ENCODE measurements at regions not wholly inside any gene's neighbourhood (a gene's known extent, or its start where the extent isn't known, plus 50 kb on each side); places are given as distances from the start of the nearest gene placed in this dataset.
"Not testable (repeated sequence)": the region's sequence is repeated elsewhere in the genome, so short reads cannot be mapped to it uniquely, and the experiment has no call there.

GRCh38 chr12:9448648-9449047 is 159.1 kb downstream of the KLRB1 start:
- not testable (repeated sequence) for DNase-seq

GRCh38 chr12:9447791-9448614 is 159.7 kb downstream of the KLRB1 start:
- peak; percentile 97 for DNase-seq

GRCh38 chr12:9446883-9447761 is 160.6 kb downstream of the KLRB1 start:
- DNase-seq = peak; percentile 68

GRCh38 chr12:9440428-9440827 is 167.3 kb downstream of the KLRB1 start:
- not testable (repeated sequence) for DNase-seq

GRCh38 chr12:9435682-9436081 is 172.0 kb downstream of the KLRB1 start:
- DNase-seq = not testable (repeated sequence)

GRCh38 chr12:9430385-9430784 is 177.3 kb downstream of the KLRB1 start:
- DNase-seq = not testable (repeated sequence)

- DNase-seq = not testable (repeated sequence)
These were observed 178.9 kb downstream of the KLRB1 start for GRCh38 chr12:9428856-9429255.

GRCh38 chr12:9425429-9425828 is 182.3 kb downstream of the KLRB1 start:
- DNase-seq = not testable (repeated sequence)

- DNase-seq = not testable (repeated sequence)
These were observed 183.5 kb downstream of the KLRB1 start for GRCh38 chr12:9424175-9424740.

GRCh38 chr12:9422689-9423088 is 185.0 kb downstream of the KLRB1 start:
- DNase-seq = not testable (repeated sequence)

- not testable (repeated sequence) for DNase-seq
These were observed 186.1 kb downstream of the KLRB1 start for GRCh38 chr12:9421520-9422086.

- DNase-seq = not testable (repeated sequence)
These were observed 186.7 kb downstream of the KLRB1 start for GRCh38 chr12:9420817-9421519.

- not testable (repeated sequence) for DNase-seq
These were observed 189.1 kb downstream of the KLRB1 start for GRCh38 chr12:9418669-9419041.

- DNase-seq = not testable (repeated sequence)
These were observed 189.6 kb downstream of the KLRB1 start for GRCh38 chr12:9417947-9418668.

- DNase-seq = not testable (repeated sequence)
These were observed 190.4 kb downstream of the KLRB1 start for GRCh38 chr12:9417341-9417740.

GRCh38 chr12:9416346-9416745 is 191.4 kb downstream of the KLRB1 start:
- DNase-seq = not testable (repeated sequence)

GRCh38 chr12:9415898-9416297 is 191.8 kb downstream of the KLRB1 start:
- not testable (repeated sequence) for DNase-seq

- DNase-seq = not testable (repeated sequence)
These were observed 193.9 kb downstream of the KLRB1 start for GRCh38 chr12:9413862-9414261.

- DNase-seq = not testable (repeated sequence)
These were observed 195.3 kb downstream of the KLRB1 start for GRCh38 chr12:9412459-9412858.

GRCh38 chr12:9411616-9412268 is 196.0 kb downstream of the KLRB1 start:
- DNase-seq = not testable (repeated sequence)

- DNase-seq = not testable (repeated sequence)
These were observed 199.2 kb upstream of the PZP start for GRCh38 chr12:9407425-9407748.

Data from activated effector memory CD4-positive, alpha-beta T cell treated with anti-CD3 and anti-CD28 coated beads, Interleukin-2, amount 50 U/mL, for 16 hours (primary cell).